ENCODE measurements at regions not wholly inside any gene's neighbourhood (a gene's known extent, or its start where the extent isn't known, plus 50 kb on each side); places are given as distances from the start of the nearest gene placed in this dataset.

DNA sequence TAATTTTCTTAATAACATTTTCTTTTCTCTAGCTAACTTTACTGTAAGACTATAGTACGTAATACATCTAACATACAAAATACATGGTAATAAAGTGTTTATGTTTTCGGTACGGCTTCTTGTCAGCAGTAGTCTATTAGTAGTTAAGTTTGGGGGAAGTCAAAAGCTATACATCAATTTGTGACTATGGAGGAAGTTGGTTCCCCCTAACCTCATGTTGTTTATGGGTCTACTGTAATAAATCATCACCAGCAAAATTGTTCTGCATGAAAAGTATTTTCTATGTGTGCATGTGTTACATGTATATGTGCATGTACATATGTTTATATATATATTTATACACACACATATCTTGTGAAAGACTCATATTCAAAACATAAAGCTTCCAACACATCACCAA, 303.0 kb downstream of the TRIB2 start:
- no peak overlapping the region for H2AFZ ChIP-seq (ENCODE audit: low read depth, low read length, severe bottlenecking)
- H3K27ac ChIP-seq (ENCODE audit: low read depth, low read length), result no peak overlapping the region
- H3K4me2 ChIP-seq (ENCODE audit: low read depth, low read length, poor library complexity, severe bottlenecking), result no peak overlapping the region
- no peaks in the 10 kb centered on the region for H3K9me3 ChIP-seq (ENCODE audit: insufficient read depth, low read length)
- no peak overlapping the region for H3K4me3 ChIP-seq (ENCODE audit: insufficient read depth, low read length, poor library complexity, severe bottlenecking)
- H3K9ac ChIP-seq (ENCODE audit: low read length), result no peak overlapping the region
- no peaks in the 10 kb centered on the region for H3K79me2 ChIP-seq (ENCODE audit: insufficient read depth, low read length)
- no peaks in the 10 kb centered on the region for H3K9me2 ChIP-seq (replicated peaks; ENCODE audit: insufficient read depth, low read length)
- H3K36me3 ChIP-seq (ENCODE audit: low read length), result no peaks in the 10 kb centered on the region
- TF ChIP-seq, protein P1, sequence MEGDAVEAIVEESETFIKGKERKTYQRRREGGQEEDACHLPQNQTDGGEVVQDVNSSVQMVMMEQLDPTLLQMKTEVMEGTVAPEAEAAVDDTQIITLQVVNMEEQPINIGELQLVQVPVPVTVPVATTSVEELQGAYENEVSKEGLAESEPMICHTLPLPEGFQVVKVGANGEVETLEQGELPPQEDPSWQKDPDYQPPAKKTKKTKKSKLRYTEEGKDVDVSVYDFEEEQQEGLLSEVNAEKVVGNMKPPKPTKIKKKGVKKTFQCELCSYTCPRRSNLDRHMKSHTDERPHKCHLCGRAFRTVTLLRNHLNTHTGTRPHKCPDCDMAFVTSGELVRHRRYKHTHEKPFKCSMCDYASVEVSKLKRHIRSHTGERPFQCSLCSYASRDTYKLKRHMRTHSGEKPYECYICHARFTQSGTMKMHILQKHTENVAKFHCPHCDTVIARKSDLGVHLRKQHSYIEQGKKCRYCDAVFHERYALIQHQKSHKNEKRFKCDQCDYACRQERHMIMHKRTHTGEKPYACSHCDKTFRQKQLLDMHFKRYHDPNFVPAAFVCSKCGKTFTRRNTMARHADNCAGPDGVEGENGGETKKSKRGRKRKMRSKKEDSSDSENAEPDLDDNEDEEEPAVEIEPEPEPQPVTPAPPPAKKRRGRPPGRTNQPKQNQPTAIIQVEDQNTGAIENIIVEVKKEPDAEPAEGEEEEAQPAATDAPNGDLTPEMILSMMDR (IDR thresholded peaks at IDR 0.05; ENCODE audit: insufficient read depth, low read length, poor library complexity, severe bottlenecking), result no peak
- TF ChIP-seq EZH2phosphoT487 (conservative IDR thresholded peaks at IDR 0.05; ENCODE audit: low read length), result no peak
- no peaks in the 10 kb centered on the region for H3K27me3 ChIP-seq (ENCODE audit: low read length)
- H4K20me1 ChIP-seq (ENCODE audit: low read depth, low read length), result no peaks in the 10 kb centered on the region
- H3F3A ChIP-seq (ENCODE audit: insufficient read depth), result no peaks in the 10 kb centered on the region

DNA sequence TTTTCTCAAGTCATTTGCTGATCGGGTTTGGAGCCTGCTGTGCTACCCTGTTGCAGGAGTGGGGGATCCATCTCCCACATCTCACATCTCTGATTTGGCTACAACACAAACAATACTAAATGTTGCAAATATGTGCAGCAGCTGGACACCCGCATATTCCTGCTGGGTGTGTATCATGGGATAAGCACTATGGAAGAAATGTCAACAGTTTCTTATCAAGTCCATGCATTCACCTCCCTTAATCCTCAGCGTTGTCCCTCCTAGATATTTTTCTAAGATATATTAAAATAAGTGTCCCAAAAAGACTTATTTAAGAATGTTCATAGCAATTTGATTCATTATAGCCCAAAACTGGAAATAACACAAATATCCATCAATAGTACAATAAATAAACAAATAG, 303.7 kb downstream of the TRIB2 start:
- Histone ChIP-seq H3K79me2 (ENCODE audit: insufficient read depth, low read length) (no peaks in the 10 kb centered on the region), H3K36me3 (ENCODE audit: low read length) (no peaks in the 10 kb centered on the region), H3K4me3 (ENCODE audit: insufficient read depth, low read length, poor library complexity, severe bottlenecking) (no peak overlapping the region), H3K9me3 (ENCODE audit: insufficient read depth, low read length) (no peaks in the 10 kb centered on the region), H2AFZ (ENCODE audit: low read depth, low read length, severe bottlenecking) (no peak overlapping the region), H3K27me3 (ENCODE audit: low read length) (no peaks in the 10 kb centered on the region), H3K9ac (ENCODE audit: low read length) (no peak overlapping the region), H3K27ac (ENCODE audit: low read depth, low read length) (no peak overlapping the region), H3K9me2 (replicated peaks; ENCODE audit: insufficient read depth, low read length) (no peaks in the 10 kb centered on the region), H4K20me1 (ENCODE audit: low read depth, low read length) (no peaks in the 10 kb centered on the region), H3F3A (ENCODE audit: insufficient read depth) (no peaks in the 10 kb centered on the region), H3K4me2 (ENCODE audit: low read depth, low read length, poor library complexity, severe bottlenecking) (no peak overlapping the region)
- no peak for TF ChIP-seq EZH2phosphoT487 (conservative IDR thresholded peaks at IDR 0.05; ENCODE audit: low read length)
- TF ChIP-seq, protein P1 (IDR thresholded peaks at IDR 0.05; ENCODE audit: insufficient read depth, low read length, poor library complexity, severe bottlenecking), result no peak

DNA sequence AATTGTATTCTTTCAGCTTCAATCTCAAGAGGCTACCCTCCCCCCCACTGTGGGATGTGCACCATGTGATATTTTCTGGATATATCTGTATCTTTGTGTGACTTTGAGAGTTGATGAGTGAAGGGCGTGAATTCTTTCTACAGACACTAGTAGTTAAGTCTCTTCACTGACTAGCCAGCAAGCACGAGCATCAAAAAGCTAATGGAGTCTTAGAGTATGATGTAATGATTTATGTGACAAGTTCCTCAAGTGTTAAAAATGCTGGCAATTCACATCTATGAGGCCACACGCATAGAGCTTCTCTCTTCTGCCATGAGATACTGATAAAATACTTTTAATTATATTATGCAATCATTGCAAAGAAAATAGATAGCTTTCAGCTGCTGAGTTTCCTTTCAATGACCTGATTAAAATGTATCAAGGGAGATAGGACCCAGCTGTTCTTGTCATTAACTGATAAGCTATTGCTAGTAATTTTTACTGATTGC, 304.8 kb downstream of the TRIB2 start:
- H2AFZ ChIP-seq (ENCODE audit: low read depth, low read length, severe bottlenecking), result no peak overlapping the region
- no peak overlapping the region for H3K4me3 ChIP-seq (ENCODE audit: insufficient read depth, low read length, poor library complexity, severe bottlenecking)
- TF ChIP-seq, protein P1 (IDR thresholded peaks at IDR 0.05; ENCODE audit: insufficient read depth, low read length, poor library complexity, severe bottlenecking), result no peak
- TF ChIP-seq EZH2phosphoT487 (conservative IDR thresholded peaks at IDR 0.05; ENCODE audit: low read length), result no peak
- no peaks in the 10 kb centered on the region for H3K9me3 ChIP-seq (ENCODE audit: insufficient read depth, low read length)
- no peaks in the 10 kb centered on the region for H3F3A ChIP-seq (ENCODE audit: insufficient read depth)
- no peaks in the 10 kb centered on the region for H4K20me1 ChIP-seq (ENCODE audit: low read depth, low read length)
- H3K36me3 ChIP-seq (ENCODE audit: low read length), result no peaks in the 10 kb centered on the region
- no peaks in the 10 kb centered on the region for H3K27me3 ChIP-seq (ENCODE audit: low read length)
- no peaks in the 10 kb centered on the region for H3K79me2 ChIP-seq (ENCODE audit: insufficient read depth, low read length)
- no peaks in the 10 kb centered on the region for H3K9me2 ChIP-seq (replicated peaks; ENCODE audit: insufficient read depth, low read length)
- H3K27ac ChIP-seq (ENCODE audit: low read depth, low read length), result no peak overlapping the region
- no peak overlapping the region for H3K9ac ChIP-seq (ENCODE audit: low read length)
- no peak overlapping the region for H3K4me2 ChIP-seq (ENCODE audit: low read depth, low read length, poor library complexity, severe bottlenecking)
